ENCODE measurements at regions not wholly inside any gene's neighbourhood (a gene's known extent, or its start where the extent isn't known, plus 50 kb on each side); places are given as distances from the start of the nearest gene placed in this dataset.

- H3K9me3 Mint-ChIP-seq = peaks cover 10 to 21% of the 10 kb centered on the region in 2 experiments; a peak in 3 of 5 replicates
- Histone ChIP-seq H3K18ac (ENCODE audit: insufficient read length, low read depth, low read length) (no peak overlapping the region), H4K20me1 (ENCODE audit: control insufficient read depth, insufficient read depth, insufficient read length) (no peaks in the 10 kb centered on the region), H3K79me1 (ENCODE audit: insufficient read depth, low read depth, low read length, poor library complexity, severe bottlenecking) (no peaks in the 10 kb centered on the region), H3K27me3 (ENCODE audit: insufficient read depth, low read length) (no peaks in the 10 kb centered on the region), H3K27ac (ENCODE audit: insufficient read length, low read depth, low read length) (no peak overlapping the region), H3T11ph (ENCODE audit: low read length) (no peak overlapping the region), H3K9ac (ENCODE audit: extremely low read depth, insufficient read length, low read length) (no peak overlapping the region), H4K91ac (ENCODE audit: insufficient read length, low read depth, low read length) (no peak overlapping the region), H3K79me2 (ENCODE audit: insufficient read depth, low read length) (no peaks in the 10 kb centered on the region), H2AFZ (ENCODE audit: low read length) (no peak overlapping the region), H2BK12ac (ENCODE audit: insufficient read length, low read depth, low read length) (no peak overlapping the region), H3K9me3 (ENCODE audit: control insufficient read depth, low read depth, low read length) (no peaks in the 10 kb centered on the region), H3K14ac (ENCODE audit: insufficient read depth, low read length) (no peak overlapping the region), H3K23me2 (ENCODE audit: insufficient read length, low read depth, low read length, poor library complexity, severe bottlenecking) (no peaks in the 10 kb centered on the region), H3K4me2 (ENCODE audit: insufficient read depth, insufficient read length, low read length) (no peak overlapping the region), H2BK120ac (ENCODE audit: low read depth, low read length, poor library complexity, severe bottlenecking) (no peak overlapping the region), H4K8ac (replicated peaks; ENCODE audit: insufficient read length, low read depth, low read length) (no peak overlapping the region), H2BK15ac (ENCODE audit: low read depth, low read length) (no peak overlapping the region), H3K4me1 (ENCODE audit: insufficient read depth, low read length) (no peaks in the 10 kb centered on the region), H3K4ac (ENCODE audit: low read depth, low read length) (no peak overlapping the region), H2BK5ac (ENCODE audit: insufficient read length, low read length) (no peak overlapping the region), H2AK5ac (ENCODE audit: insufficient read length, low read length) (no peak overlapping the region), H3K56ac (ENCODE audit: insufficient read length, low read depth, low read length) (no peak overlapping the region), H4K5ac (ENCODE audit: insufficient read length, low read depth, low read length) (no peak overlapping the region), H2BK20ac (ENCODE audit: low read depth, low read length, poor library complexity, severe bottlenecking) (no peak overlapping the region), H3K23ac (ENCODE audit: insufficient read length, low read depth, low read length) (no peak overlapping the region)
- no peaks in the 10 kb centered on the region for H3K4me1 Mint-ChIP-seq
- peak; percentile 7 for DNase-seq
- H3K27me3 Mint-ChIP-seq (ENCODE audit: low read depth) = peaks cover 4% of the 10 kb centered on the region
- no peak overlapping the region for H3K27ac Mint-ChIP-seq
- H3K4me3 Mint-ChIP-seq = no peak overlapping the region
- WGBS (ENCODE audit: extremely low coverage, insufficient read length, low lambda C conversion rate) = no CpG with 5 or more reads among the region's 10 CpGs
- TF ChIP-seq CTCF (conservative IDR thresholded peaks at IDR 0.05) = no peak
- peaks cover 0 to 15% (median 4%) of the 10 kb centered on the region in 3 experiments; a peak in 4 of 7 replicates for H3K36me3 Mint-ChIP-seq (ENCODE audit: insufficient read depth in 1 of 3, low read depth in 3 of 3)
Observed at GRCh38 chr11:69368119-69368880, 74.3 kb downstream of the MYEOV start.

Data from H9 (cell line).